ENCODE measurements at regions not wholly inside any gene's neighbourhood (a gene's known extent, or its start where the extent isn't known, plus 50 kb on each side); places are given as distances from the start of the nearest gene placed in this dataset.

GRCh38 chr6:167515873-167516507 lies 191.1 kb downstream of the TTLL2 start:
- DNase-seq (ENCODE audit: low read depth, low spot score) = no peak
- Mint-ChIP-seq H3K4me1 (peaks cover 16% of the 10 kb centered on the region), H3K36me3 (ENCODE audit: low read depth) (no peaks in the 10 kb centered on the region), H3K4me3 (no peak overlapping the region), H3K27ac (ENCODE audit: unreplicated experiment) (no peak overlapping the region), H3K27me3 (ENCODE audit: low read depth) (no peaks in the 10 kb centered on the region), H3K9me3 (peaks cover 3% of the 10 kb centered on the region)
- TF ChIP-seq, protein P1, sequence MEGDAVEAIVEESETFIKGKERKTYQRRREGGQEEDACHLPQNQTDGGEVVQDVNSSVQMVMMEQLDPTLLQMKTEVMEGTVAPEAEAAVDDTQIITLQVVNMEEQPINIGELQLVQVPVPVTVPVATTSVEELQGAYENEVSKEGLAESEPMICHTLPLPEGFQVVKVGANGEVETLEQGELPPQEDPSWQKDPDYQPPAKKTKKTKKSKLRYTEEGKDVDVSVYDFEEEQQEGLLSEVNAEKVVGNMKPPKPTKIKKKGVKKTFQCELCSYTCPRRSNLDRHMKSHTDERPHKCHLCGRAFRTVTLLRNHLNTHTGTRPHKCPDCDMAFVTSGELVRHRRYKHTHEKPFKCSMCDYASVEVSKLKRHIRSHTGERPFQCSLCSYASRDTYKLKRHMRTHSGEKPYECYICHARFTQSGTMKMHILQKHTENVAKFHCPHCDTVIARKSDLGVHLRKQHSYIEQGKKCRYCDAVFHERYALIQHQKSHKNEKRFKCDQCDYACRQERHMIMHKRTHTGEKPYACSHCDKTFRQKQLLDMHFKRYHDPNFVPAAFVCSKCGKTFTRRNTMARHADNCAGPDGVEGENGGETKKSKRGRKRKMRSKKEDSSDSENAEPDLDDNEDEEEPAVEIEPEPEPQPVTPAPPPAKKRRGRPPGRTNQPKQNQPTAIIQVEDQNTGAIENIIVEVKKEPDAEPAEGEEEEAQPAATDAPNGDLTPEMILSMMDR (conservative IDR thresholded peaks at IDR 0.05) = no peak

- H3K36me3 Mint-ChIP-seq (ENCODE audit: low read depth) = no peaks in the 10 kb centered on the region
- TF ChIP-seq, protein P1 (conservative IDR thresholded peaks at IDR 0.05) = no peak
- H3K4me3 Mint-ChIP-seq = no peak overlapping the region
- no peak overlapping the region for H3K27ac Mint-ChIP-seq (ENCODE audit: unreplicated experiment)
- H3K4me1 Mint-ChIP-seq = peaks cover 9% of the 10 kb centered on the region
- peaks cover 3% of the 10 kb centered on the region for H3K9me3 Mint-ChIP-seq
- H3K27me3 Mint-ChIP-seq (ENCODE audit: low read depth) = no peaks in the 10 kb centered on the region
- DNase-seq (ENCODE audit: low read depth, low spot score) = no peak
These were observed 192.5 kb downstream of the TTLL2 start for GRCh38 chr6:167517254-167517916.

GRCh38 chr6:167523426-167523825 lies 198.5 kb downstream of the TTLL2 start:
- TF ChIP-seq, protein P1 (conservative IDR thresholded peaks at IDR 0.05) = no peak
- Mint-ChIP-seq H3K4me3 (no peak overlapping the region), H3K27me3 (ENCODE audit: low read depth) (no peaks in the 10 kb centered on the region), H3K27ac (ENCODE audit: unreplicated experiment) (no peak overlapping the region), H3K4me1 (peaks cover 10% of the 10 kb centered on the region), H3K9me3 (no peaks in the 10 kb centered on the region), H3K36me3 (ENCODE audit: low read depth) (no peaks in the 10 kb centered on the region)
- DNase-seq (ENCODE audit: low read depth, low spot score) = no peak

DNA sequence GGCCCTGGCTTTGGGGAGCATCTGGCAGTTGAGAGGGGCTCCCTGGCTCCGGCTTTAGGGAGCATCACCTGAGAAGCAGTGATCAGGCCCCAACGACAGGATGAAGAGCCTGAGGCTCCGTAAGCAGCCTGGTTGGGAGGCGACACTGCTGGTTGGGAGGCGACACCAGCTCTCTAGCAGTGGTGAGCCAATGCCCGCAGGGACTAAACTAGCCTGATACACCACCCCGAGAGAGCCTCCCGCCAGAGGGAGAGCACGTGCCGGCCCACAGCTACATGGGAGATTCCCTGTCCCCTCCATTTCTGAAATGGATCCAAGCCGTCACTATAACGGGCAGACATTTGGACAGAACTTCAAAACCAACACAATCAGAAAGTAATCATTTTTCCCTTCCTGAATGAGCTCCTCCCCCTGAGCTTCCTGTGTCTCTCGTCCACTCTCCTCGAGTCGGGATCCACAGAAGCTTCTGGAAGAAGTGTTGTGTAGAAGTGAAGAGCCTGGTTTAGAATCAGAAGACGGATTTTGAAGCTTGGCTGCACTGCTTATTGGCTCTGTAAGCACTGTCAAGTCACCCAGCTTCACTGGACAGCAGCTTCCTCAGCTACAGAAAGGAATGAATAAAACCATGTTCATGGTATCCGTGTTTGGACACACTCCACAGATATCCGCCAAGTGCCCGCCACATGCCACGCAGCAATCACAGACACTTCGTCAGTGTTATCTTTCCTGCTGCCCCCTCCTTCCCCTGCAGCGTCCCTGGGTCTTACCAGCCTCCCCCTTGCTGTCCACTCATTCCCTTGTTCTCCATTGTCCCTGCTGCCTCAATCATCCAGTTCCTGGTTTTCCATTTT lies 199.6 kb downstream of the TTLL2 start:
- TF ChIP-seq, protein P1 (conservative IDR thresholded peaks at IDR 0.05) = no peak
- H3K9me3 Mint-ChIP-seq = no peaks in the 10 kb centered on the region
- DNase-seq (ENCODE audit: low read depth, low spot score) = no peak
- peaks cover 18% of the 10 kb centered on the region for H3K4me1 Mint-ChIP-seq
- no peak overlapping the region for H3K4me3 Mint-ChIP-seq
- H3K27ac Mint-ChIP-seq (ENCODE audit: unreplicated experiment) = peak overlapping the region; percentile 14
- H3K36me3 Mint-ChIP-seq (ENCODE audit: low read depth) = no peaks in the 10 kb centered on the region
- no peaks in the 10 kb centered on the region for H3K27me3 Mint-ChIP-seq (ENCODE audit: low read depth)

- no peaks in the 10 kb centered on the region for H3K9me3 Mint-ChIP-seq
- no peaks in the 10 kb centered on the region for H3K36me3 Mint-ChIP-seq (ENCODE audit: low read depth)
- no peak for DNase-seq (ENCODE audit: low read depth, low spot score)
- peaks cover 4% of the 10 kb centered on the region for H3K27me3 Mint-ChIP-seq (ENCODE audit: low read depth)
- peaks cover 31% of the 10 kb centered on the region for H3K4me1 Mint-ChIP-seq
- no peak overlapping the region for H3K4me3 Mint-ChIP-seq
- TF ChIP-seq, protein P1 (conservative IDR thresholded peaks at IDR 0.05) = no peak
- no peak overlapping the region for H3K27ac Mint-ChIP-seq (ENCODE audit: unreplicated experiment)
These were observed 200.9 kb downstream of the TTLL2 start for GRCh38 chr6:167525774-167526173.

Data from neural crest cell (in vitro differentiated cells).